ENCODE measurements at regions not wholly inside any gene's neighbourhood (a gene's known extent, or its start where the extent isn't known, plus 50 kb on each side); places are given as distances from the start of the nearest gene placed in this dataset.

DNA sequence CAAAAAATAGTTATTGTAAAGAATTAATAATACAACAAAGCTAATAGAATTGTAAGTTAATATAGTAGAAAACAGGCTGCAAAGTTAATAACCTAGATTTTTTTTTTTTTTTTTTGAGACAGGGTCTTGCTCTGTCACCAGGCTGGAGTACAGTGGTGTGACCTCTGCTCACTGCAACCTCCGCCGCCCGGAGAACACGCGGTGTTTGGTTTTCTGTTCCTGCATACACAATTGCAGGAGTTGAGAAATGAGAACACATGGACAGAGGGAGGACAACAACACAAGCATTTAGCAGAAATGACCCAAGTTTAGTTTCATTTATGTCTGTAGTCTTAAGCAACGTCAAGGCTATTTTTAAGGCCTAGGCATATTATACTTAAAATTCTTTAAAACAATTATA, 145.9 kb upstream of the PCDH10 start:
- no peak for DNase-seq (ENCODE audit: low spot score)
- intact Hi-C loops (cut with micrococcal nuclease; ENCODE audit: unreplicated experiment) = no loop called here
- ChIA-PET POLR2A (ENCODE audit: low non-redundant PET) (no interaction called here), CTCF (no interaction called here)
- no peaks in the 10 kb centered on the region for H3K9me3 ChIP-seq (ENCODE audit: low read depth, low read length, poor library complexity, severe bottlenecking)
- H3K4me3 ChIP-seq (ENCODE audit: low read depth, low read length, poor library complexity, severe bottlenecking) = no peak overlapping the region
- no peaks in the 10 kb centered on the region for H3K27me3 ChIP-seq (replicated peaks; ENCODE audit: insufficient read depth, low read depth, low read length, poor library complexity)
- no peak for TF ChIP-seq EZH2 (IDR thresholded peaks at IDR 0.05; ENCODE audit: borderline replicate concordance, low read depth, low read length, poor library complexity, severe bottlenecking)
- no peak for TF ChIP-seq CTCF (conservative IDR thresholded peaks at IDR 0.05; ENCODE audit: low read depth, low read length)
- no TSS peak for BruUV-seq (replicated peaks)
- no peak overlapping the region for H3K27ac ChIP-seq (ENCODE audit: low read depth, low read length, poor library complexity, severe bottlenecking)
- H3K36me3 ChIP-seq (ENCODE audit: insufficient read depth, low read length, poor library complexity, severe bottlenecking) = no peaks in the 10 kb centered on the region
- H3K4me1 ChIP-seq (ENCODE audit: insufficient read depth, low read length, poor library complexity, severe bottlenecking) = no peaks in the 10 kb centered on the region

DNA sequence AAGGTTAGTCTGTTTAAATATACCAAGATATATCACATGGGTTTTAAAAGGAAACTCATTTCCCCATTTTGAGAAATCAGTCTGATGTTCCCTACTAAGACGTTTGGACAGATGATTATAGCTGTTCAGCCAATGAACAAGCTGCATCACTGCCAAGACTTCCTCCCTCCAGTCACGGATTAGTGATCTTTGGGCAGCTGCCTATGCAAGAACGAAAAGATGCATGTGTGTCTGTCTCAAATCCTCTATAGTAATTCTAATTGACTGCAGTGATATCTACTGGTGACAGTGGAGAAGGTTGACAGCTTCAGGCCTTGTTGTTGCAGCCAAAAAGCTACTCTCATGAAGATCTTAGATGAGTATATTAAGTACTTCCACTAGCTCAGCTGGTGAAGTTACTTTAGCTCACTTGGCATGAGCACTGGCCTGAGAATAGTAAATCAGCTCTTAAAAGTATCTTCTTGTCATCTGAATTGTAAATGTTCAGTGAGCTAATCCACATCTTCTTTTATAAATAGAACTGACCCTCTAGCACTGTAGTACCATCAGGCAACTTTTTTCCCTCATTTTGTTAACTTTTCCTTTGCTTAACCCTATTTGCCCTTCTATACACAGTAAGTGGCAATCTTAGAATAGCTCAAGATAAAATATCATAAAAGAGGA, 134.5 kb upstream of the PCDH10 start:
- Histone ChIP-seq H3K4me1 (ENCODE audit: insufficient read depth, low read length, poor library complexity, severe bottlenecking) (no peaks in the 10 kb centered on the region), H3K27me3 (replicated peaks; ENCODE audit: insufficient read depth, low read depth, low read length, poor library complexity) (no peaks in the 10 kb centered on the region), H3K27ac (ENCODE audit: low read depth, low read length, poor library complexity, severe bottlenecking) (no peak overlapping the region), H3K4me3 (ENCODE audit: low read depth, low read length, poor library complexity, severe bottlenecking) (no peak overlapping the region), H3K36me3 (ENCODE audit: insufficient read depth, low read length, poor library complexity, severe bottlenecking) (no peaks in the 10 kb centered on the region), H3K9me3 (ENCODE audit: low read depth, low read length, poor library complexity, severe bottlenecking) (no peaks in the 10 kb centered on the region)
- TF ChIP-seq CTCF (conservative IDR thresholded peaks at IDR 0.05; ENCODE audit: low read depth, low read length) (no peak), EZH2 (IDR thresholded peaks at IDR 0.05; ENCODE audit: borderline replicate concordance, low read depth, low read length, poor library complexity, severe bottlenecking) (no peak)
- intact Hi-C loops (cut with micrococcal nuclease; ENCODE audit: unreplicated experiment) = no loop called here
- CTCF ChIA-PET = no interaction called here
- no peak for DNase-seq (ENCODE audit: low spot score)
- POLR2A ChIA-PET (ENCODE audit: low non-redundant PET) = no interaction called here
- BruUV-seq (replicated peaks) = no TSS peak

GRCh38 chr4:133045288-133045687, 103.8 kb upstream of the PCDH10 start:
- no TSS peak for BruUV-seq (replicated peaks)
- peaks cover 6% of the 10 kb centered on the region for H3K9me3 ChIP-seq (ENCODE audit: low read depth, low read length, poor library complexity, severe bottlenecking)
- CTCF ChIA-PET = no interaction called here
- no peaks in the 10 kb centered on the region for H3K36me3 ChIP-seq (ENCODE audit: insufficient read depth, low read length, poor library complexity, severe bottlenecking)
- intact Hi-C loops (cut with micrococcal nuclease; ENCODE audit: unreplicated experiment) = no loop called here
- H3K4me3 ChIP-seq (ENCODE audit: low read depth, low read length, poor library complexity, severe bottlenecking) = no peak overlapping the region
- POLR2A ChIA-PET (ENCODE audit: low non-redundant PET) = no interaction called here
- no peak overlapping the region for H3K27ac ChIP-seq (ENCODE audit: low read depth, low read length, poor library complexity, severe bottlenecking)
- no peaks in the 10 kb centered on the region for H3K27me3 ChIP-seq (replicated peaks; ENCODE audit: insufficient read depth, low read depth, low read length, poor library complexity)
- no peaks in the 10 kb centered on the region for H3K4me1 ChIP-seq (ENCODE audit: insufficient read depth, low read length, poor library complexity, severe bottlenecking)
- no peak for DNase-seq (ENCODE audit: low spot score)
- TF ChIP-seq CTCF (conservative IDR thresholded peaks at IDR 0.05; ENCODE audit: low read depth, low read length) (no peak), EZH2 (IDR thresholded peaks at IDR 0.05; ENCODE audit: borderline replicate concordance, low read depth, low read length, poor library complexity, severe bottlenecking) (no peak)
